ENCODE measurements at regions not wholly inside any gene's neighbourhood (a gene's known extent, or its start where the extent isn't known, plus 50 kb on each side); places are given as distances from the start of the nearest gene placed in this dataset.

GRCh38 chr14:34035177-34035933, 84.5 kb upstream of the EGLN3 start:
- DNase-seq, result no peak

DNA sequence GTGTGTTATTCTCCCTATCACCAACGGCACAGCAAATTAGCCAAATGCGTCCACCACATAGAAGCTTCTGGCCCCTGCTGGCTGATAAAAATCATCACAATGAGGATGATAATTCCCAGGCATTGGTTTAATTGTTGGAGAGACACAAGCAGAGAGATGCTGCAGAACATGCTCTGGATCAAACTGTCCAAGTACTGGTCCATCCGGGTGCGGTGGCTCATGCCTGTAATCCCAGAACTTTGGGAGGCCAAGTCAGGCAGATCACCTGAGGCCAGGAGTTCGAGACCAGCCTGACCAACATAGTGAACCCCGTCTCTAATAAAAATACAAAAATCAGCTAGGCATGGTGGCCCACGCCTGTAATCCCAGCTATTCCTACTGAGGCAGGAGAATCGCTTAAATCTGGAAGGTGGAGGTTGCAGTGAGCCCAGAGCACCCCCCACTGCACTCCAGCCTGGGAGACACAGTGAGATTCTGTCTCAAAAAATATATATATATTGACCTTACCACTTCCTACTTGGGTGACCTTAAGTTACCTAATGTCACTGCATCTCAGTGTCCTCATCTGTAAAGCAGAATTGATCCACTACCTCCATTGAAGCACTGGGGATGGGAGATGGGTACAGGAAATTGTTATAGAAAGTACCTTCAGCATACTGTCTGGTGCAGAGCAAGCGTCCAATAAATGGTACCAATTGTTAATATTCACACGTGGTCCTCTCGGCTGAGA, 83.7 kb upstream of the EGLN3 start:
- DNase-seq, result no peak

- no peak for DNase-seq
Measured at GRCh38 chr14:34032720-34033119, 81.8 kb upstream of the EGLN3 start.

GRCh38 chr14:34030864-34031263, 80.0 kb upstream of the EGLN3 start:
- DNase-seq, result no peak

- no peak for DNase-seq
Measured at GRCh38 chr14:34029921-34030334, 79.1 kb upstream of the EGLN3 start.

DNA sequence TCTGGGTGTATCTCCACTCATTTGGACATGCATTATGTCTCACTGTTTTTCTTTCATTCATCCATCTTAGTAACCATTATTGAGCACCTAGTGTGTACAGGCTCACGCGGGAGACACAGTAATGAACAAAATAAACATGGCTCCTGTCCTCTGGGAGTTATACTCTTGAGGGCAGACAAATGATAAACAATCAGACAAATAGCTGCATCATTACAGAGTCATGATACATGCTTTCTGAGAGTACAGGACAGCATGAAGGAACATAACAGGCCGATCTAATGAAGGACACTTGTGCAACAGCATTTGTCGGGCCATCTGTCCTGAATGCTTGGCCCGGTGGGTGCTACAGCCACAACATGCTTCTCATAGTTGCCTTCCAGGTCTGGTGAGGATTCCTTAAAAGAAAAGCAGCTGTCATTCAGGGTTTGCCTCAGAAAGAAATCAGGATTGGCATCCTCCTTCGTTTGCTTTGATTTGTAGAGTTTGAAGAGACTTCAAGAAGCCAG, 77.2 kb upstream of the EGLN3 start:
- DNase-seq, result no peak

DNA sequence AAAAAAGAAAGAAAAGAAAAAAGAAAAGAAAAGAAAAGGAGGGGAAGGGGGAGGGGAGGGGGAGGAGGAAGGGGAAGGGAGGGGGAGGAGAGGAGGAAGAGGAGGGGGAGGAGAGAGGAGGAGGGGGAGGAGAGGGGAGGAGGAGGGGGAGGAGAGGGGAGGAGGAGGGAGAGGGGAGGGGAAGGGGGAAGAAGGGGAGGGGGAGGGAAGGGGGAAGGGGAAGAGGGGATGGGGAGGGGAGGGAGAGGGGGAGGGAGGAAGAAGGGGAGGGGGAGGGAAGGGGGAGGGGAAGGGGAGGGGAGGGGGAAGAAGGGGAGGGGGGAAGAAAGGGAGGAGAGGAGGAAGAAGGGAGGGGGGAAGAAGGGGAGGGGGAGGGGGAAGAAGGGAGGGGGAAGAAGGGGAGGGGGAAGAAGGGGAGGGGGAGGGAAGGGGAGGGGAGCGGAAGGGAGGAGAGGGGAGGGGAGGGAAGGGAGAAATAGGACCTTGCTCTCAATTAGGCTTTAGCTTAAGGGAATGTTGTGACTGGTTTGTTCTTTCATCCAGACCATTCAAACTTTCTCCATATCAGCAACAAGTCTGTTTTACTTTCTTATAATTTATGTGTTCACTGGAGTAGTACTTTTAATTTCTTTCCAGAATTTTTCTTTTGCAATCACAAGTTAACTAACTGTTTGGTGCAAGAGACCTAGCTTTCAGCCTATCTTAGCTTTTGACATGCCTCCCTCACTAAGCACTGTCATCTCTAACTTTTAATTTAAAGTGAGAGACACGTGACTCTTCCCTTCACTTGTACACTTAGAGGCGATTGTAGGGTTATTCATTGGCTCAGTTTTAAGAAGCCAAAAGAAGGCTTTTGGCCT, 76.5 kb upstream of the EGLN3 start:
- DNase-seq, result no peak

- no peak for DNase-seq
Measured at GRCh38 chr14:34025325-34026017, 74.6 kb upstream of the EGLN3 start.

- no peak for DNase-seq
Measured at GRCh38 chr14:34024768-34025144, 73.9 kb upstream of the EGLN3 start.

DNA sequence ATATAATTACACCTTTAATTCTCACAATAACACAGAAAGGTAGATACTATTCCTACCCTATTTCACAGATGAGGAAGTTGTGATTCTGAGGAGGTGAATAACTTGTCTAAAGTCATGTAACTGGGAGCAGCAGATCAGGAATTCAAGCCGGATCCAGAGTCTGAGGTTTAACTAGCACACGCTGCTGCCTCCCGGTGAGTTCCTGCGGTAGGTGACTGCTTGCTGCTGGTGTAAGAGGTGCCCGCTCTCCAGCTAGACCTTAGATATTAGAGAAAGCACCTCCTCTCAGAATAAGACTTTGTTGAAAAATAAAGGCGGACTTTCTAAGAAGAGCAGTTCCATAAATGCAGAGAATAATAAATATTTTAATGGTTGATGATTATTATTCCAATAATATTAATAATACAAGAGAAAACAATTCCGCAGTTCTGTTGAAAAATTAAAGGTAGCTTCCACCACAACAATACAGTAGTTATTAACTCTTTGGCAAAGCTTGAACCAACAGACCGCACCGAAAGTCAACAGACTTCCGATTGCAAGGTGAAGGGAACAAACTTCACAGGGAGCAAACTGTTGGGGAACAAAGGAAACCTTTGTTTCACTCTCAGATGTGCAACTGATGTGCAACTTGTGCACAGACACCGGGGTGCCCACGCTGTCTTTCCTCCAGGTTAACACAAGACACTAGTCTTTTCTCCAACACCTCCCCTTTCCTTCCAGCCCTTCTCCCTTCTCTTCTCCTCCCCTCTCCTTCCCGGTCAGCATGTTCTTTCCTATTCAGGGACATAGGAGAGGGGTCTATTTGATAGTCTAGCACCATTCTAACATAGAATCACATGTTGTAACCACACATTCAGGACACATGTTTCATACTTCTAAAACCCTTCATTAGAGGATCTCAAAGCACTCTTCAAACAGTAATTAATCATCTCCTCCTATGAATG, 73.2 kb upstream of the EGLN3 start:
- DNase-seq, result no peak

- no peak for DNase-seq
Measured at GRCh38 chr14:34021096-34021495, 70.2 kb upstream of the EGLN3 start.

- DNase-seq, result no peak
Measured at GRCh38 chr14:34020014-34020413, 69.1 kb upstream of the EGLN3 start.

GRCh38 chr14:34018564-34019244, 67.8 kb upstream of the EGLN3 start:
- no peak for DNase-seq

DNA sequence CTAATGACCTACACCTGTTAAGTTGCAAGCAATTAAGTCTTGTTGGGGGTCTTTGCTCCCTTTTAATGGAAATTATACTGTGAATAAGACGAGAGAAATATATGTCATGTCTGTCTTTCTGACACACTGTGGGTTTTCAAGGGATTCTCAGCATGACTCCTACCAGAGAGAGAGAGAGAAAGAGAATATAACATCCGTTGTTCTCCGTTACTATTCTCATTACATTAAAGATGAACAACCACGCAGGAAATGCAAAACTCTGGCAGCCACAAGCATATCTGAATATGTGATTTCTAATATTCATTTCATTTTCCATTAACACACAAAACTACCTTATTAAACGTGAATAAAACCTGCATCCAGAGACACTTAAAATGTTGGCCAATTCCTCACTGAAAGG, 67.3 kb upstream of the EGLN3 start:
- no peak for DNase-seq

DNA sequence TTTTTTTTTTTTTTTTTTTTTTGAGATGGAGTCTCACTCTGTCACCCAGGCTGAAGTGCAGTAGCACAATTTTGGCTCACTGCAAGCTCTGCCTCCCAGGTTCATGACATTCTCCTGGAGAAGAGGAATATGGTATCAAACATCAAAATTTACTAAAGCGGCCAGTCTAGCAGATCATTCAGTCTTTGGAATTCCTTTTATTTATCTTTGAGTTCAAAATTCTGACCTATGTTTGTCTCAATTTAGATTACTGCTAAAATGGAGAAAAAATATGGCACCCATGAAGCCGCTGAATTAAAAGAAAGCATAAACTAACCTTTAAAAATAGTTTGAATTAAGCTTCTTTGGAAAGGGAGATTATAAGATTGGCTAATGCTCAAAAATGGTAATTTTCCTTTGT, 64.5 kb upstream of the EGLN3 start:
- no peak for DNase-seq

- no peak for DNase-seq
Measured at GRCh38 chr14:34014936-34015335, 64.1 kb upstream of the EGLN3 start.

DNA sequence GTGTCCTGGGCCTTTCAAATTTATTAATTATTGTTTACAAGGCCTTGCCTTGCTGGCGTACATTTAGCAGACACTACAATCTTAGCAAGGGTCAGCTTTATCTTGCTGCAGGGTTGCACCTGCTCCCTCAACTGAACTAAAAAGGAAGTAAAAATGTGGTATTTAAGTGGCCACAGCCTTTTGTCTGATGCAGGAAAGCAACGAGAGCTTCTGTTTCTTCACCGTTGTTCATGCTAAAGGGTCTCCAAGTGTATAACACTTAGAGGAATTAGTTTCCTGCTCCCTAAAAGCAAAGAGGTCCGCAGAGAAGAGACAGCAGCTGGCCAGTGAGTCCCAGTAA, 62.8 kb upstream of the EGLN3 start:
- no peak for DNase-seq

DNA sequence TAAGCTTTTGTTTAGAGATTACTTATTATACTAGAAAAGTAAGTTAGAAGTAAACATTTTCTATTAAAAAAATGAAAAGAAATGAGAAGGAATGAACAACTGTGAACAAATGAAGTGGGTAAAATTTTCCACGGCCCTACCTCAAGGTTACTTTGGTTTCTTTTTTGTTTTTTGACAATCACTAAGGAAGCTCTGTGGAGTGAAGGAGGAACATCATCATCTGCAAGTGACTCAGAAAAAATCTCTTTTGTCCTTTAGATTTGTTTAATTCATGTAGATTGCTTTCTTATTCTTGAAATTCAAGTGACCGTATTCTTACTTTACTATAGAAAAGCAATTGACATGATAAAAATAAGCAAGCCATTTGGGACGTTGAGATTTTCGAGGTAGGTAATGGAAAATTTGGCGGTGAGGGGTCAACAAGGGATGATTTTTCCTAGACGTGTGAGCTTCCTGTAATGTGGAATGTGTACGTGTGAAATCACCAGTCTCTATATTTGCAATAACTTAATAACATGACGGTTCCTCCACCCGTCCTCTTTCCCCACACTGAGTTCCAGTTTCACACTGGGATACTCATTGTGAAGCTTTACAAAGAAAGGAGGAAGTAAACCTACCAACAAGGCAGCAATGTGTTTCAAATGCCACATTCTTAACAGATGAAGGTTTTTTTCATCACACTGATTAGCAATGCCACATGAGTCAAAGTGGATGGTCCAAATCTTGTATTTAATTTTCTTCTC, 62.3 kb upstream of the EGLN3 start:
- DNase-seq, result no peak

- no peak for DNase-seq
Measured at GRCh38 chr14:34012369-34012768, 61.5 kb upstream of the EGLN3 start.

- no peak for DNase-seq
Measured at GRCh38 chr14:34009956-34010355, 59.1 kb upstream of the EGLN3 start.

Measured in T-helper 9 cell (primary cell).